HEK293T (cell line): ENCODE measurements at regions not wholly inside any gene's neighbourhood (a gene's known extent, or its start where the extent isn't known, plus 50 kb on each side); places are given as distances from the start of the nearest gene placed in this dataset.

Experiments
- BHLHE40 ChIP-seq: fragments of 450-650 bp; IDR thresholded peaks from 2 replicates; pipeline ENCODE4 v1.6.1; 2016; ENCODE audit warnings: mild to moderate bottlenecking, moderate library complexity, borderline replicate concordance
- ELF4 ChIP-seq: fragments of 450-650 bp; IDR thresholded peaks from 2 replicates; pipeline ENCODE4 v1.6.1; 2017; ENCODE audit warnings: antibody characterized with exemption
- FOXA1 ChIP-seq: fragments of 450-650 bp; IDR thresholded peaks from 2 replicates; pipeline ENCODE4 v1.6.1; 2016; ENCODE audit warnings: mild to moderate bottlenecking
- FOXM1 ChIP-seq: fragments of 450-650 bp; IDR thresholded peaks from 2 replicates; pipeline ENCODE4 v1.6.1; 2017; ENCODE audit warnings: mild to moderate bottlenecking, borderline replicate concordance
- HDGF ChIP-seq: fragments of 450-650 bp; IDR thresholded peaks from 2 replicates; pipeline ENCODE4 v1.6.1; 2017; ENCODE audit warnings: antibody characterized with exemption, borderline replicate concordance
- L3MBTL2 ChIP-seq: fragments of 450-650 bp; conservative IDR thresholded peaks from 2 replicates; pipeline ENCODE4 v1.6.1; 2016; ENCODE audit warnings: mild to moderate bottlenecking
- SP1 ChIP-seq: fragments of 450-650 bp; IDR thresholded peaks from 2 replicates; pipeline ENCODE4 v1.6.1; 2017
- SUZ12 ChIP-seq: fragments of 450-650 bp; IDR thresholded peaks from 2 replicates; pipeline ENCODE4 v1.6.1; 2016; ENCODE audit warnings: mild to moderate bottlenecking

DNA sequence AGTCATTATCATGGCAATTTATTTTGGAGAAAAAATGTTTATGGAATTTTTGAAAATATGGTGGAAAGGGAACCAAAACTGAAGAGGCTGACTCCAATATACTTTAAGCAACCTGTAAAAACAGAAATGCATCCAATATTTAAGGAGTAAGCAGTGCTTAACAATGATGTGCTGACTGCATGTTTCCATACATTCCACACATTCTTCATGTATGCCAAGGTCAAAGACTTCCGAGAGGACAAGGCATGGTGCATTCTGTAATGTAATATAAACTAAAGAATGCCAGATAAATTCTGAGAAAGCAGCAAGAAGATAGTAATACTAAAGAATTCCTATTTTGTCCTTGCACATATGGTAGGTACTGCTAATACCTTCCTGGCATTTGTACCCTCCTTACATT lies 2015.9 kb upstream of the CDH9 start:
- TF ChIP-seq L3MBTL2 (no peak), FOXM1 (no peak), SP1 (no peak), ELF4 (no peak), FOXA1 (no peak), BHLHE40 (no peak), SUZ12 (no peak), HDGF (no peak)
